Stimulated activated CD8-positive, alpha-beta memory T cell treated with anti-CD3 and anti-CD28 coated beads, Interleukin-4, amount 100 ng/mL, for 24 hours (primary cell): ENCODE measurements at regions not wholly inside any gene's neighbourhood (a gene's known extent, or its start where the extent isn't known, plus 50 kb on each side); places are given as distances from the start of the nearest gene placed in this dataset.

Source experiments
- DNase-seq: peaks from one replicate; pipeline ENCODE4 v3.0.0-alpha.2; 2020; ENCODE audit warnings: low read depth

GRCh38 chr4:189279188-189279587 lies 661.5 kb upstream of the FRG1 start:
- DNase-seq, result no peak

GRCh38 chr4:189285377-189285776 lies 655.3 kb upstream of the FRG1 start:
- no peak for DNase-seq

DNA sequence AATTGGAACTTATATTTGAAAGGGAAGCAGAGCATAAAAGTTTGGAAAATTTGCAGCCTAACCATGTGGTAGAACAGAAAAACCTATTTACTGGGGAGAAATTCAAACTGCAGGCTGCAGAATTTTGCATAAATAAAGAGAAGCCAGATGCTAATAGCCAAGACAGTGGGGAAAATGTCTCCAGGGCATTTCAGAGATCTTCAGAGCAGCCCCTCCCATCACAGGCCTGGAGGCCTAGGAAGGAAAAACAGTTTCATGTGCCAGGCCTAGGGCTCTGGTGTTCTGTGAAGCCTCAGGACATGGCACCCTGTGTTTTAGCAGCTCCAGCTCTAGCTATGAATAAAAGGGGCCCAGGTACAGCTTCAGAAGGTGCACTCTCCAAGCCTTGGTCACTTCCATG lies 648.7 kb upstream of the FRG1 start:
- no peak for DNase-seq

GRCh38 chr4:189293459-189293858 lies 647.2 kb upstream of the FRG1 start:
- no peak for DNase-seq

DNA sequence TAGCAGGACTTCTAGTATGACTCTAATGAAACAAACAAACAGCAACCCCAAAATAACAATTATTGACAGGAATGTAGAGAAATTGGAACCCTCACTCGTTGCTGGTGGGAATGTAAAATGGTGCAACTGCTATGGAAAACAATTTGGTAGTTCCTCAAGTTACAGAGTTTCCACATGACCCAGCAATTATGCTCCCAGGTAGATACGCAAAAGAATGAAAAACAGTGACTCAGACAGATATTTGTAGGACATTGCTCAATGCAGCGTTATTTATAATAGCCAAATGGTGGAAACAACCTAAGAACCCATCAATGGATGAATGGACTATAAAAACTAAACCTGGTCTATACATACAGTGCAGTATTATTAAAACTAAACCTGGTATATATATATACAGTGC lies 646.1 kb upstream of the FRG1 start:
- no peak for DNase-seq

DNA sequence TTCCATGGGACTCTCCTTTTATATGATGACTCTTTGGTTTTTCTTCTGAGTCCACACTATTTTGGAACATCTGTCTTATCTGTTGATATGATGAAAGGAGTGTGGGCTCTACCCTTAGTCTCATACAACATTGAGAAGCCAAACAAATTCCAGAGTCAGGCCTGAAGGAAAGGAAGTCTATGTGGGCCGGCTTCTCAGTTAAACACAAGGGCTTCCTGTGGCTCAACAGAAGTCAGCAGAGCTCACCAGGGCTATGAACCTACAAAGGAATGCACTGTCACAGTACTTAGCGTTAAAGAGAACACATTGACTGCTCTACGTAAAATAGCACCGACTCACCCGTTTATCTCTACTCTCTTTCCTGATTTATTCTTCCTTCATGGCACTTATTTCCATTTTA lies 641.0 kb upstream of the FRG1 start:
- no peak for DNase-seq

GRCh38 chr4:189301692-189302091 lies 639.0 kb upstream of the FRG1 start:
- no peak for DNase-seq

DNA sequence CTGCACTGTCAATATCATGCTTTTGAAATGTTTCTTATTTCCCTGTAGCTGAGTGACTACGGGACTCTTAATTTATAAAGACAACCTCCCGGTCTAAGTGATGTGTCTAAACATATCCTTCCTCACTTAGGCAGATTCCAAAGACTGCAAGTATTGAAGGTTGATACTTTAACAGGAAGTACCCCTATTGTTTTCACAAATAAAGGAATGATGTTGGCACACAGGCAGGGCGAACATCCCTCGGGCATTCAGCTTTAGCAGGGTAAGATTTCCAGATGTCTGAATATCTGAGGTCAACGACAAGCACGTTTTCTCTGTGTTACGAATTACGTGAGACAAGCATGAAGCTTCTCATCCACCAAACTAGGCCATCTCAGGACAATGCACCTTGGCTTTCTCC lies 638.0 kb upstream of the FRG1 start:
- no peak for DNase-seq

DNA sequence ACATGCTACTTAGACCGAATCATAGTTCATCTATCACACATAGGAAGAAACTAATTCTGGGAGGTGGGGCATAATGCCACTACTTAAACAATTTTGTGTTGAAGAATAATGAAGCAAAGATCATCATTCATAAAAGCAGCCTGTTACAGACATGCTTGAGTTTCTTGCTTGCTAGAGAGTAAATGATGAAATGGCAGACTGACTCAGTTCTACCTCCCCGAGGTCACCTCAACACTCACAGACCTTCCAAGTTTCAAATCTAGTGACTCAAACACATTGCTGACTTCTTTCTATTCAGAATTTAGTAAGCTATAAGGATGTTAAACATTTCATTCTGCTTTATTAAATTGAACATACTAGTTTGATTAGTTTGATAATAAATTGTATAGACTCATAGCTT lies 636.5 kb upstream of the FRG1 start:
- no peak for DNase-seq

DNA sequence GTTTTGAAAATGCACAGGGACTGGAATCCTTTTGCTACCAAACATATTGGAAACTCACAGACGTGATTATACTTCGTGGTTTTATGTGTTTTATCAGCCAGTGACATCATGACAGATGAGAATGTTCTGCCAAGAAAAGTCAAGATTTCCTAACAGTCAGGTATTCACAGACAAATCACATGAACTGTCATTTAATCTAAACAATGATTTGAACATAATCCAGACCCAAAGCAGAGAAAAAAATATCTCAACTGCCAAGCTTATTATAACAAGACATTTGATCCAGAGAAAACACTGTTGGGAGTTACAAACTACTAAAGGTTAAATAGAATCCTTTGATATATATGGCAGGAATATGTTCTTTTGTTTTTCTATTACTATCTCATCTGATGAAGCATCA lies 635.9 kb upstream of the FRG1 start:
- DNase-seq, result no peak

- no peak for DNase-seq
Observed at GRCh38 chr4:189305500-189305899, 635.2 kb upstream of the FRG1 start.

DNA sequence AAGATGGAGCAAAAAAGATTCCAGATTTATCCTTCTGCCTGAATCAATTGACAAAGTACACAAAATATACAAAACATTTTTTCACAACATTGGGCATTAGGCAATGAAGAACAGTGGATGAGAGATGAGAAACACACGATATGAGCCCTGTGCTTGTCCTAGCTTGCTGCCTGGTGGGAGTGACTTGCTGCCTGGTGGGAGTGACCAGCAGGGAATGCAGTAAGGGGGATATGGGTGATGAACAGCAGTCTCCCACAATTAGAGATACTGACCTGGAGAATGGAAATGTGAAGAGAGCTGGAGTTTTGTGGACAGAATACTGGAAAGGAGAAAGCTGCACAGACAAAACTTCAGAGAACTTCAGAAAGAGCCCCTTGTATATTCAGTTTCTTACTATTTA lies 629.4 kb upstream of the FRG1 start:
- no peak for DNase-seq

DNA sequence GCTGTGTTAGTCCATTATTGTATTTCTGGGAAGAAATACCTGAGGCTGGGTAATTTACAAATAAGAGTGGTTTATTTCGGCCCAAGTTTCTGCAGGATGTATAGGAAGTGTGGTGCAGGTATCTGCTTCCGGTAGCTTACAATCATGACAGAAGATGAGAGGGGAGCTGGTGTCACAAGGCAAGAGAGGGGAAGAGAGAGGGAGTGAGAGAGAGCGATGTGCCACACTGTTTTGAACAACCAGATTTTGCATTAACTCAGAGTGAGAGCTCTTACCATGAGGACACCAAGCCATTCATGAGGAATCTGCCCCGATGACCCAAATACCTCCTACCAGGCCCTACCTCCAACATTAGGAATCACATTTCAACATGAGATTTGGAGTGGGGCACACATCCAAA lies 627.6 kb upstream of the FRG1 start:
- DNase-seq, result no peak

GRCh38 chr4:189313861-189314513 lies 626.7 kb upstream of the FRG1 start:
- DNase-seq, result no peak

DNA sequence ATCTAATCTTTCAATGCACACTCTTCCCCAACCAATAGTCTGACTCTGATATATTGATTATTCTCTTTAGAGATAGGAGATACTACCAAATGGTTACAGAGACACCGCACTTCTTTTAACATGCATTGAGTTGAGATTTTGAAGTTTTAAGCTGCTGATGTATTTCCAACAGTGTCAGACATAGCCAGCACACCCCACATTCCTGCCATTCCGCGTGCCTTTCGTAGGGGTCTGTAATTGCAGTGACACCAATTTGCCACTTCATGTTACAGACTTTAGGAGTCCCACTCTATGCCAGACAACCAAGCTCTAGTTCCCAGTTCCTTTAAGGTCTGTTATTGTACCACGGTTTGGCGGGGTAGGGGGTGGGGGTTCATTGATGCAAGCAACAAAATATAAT lies 618.2 kb upstream of the FRG1 start:
- no peak for DNase-seq

- DNase-seq, result no peak
Observed at GRCh38 chr4:189341881-189342280, 598.8 kb upstream of the FRG1 start.

GRCh38 chr4:189355590-189355989 lies 585.1 kb upstream of the FRG1 start:
- DNase-seq, result no peak

GRCh38 chr4:189362364-189362763 lies 578.3 kb upstream of the FRG1 start:
- no peak for DNase-seq

DNA sequence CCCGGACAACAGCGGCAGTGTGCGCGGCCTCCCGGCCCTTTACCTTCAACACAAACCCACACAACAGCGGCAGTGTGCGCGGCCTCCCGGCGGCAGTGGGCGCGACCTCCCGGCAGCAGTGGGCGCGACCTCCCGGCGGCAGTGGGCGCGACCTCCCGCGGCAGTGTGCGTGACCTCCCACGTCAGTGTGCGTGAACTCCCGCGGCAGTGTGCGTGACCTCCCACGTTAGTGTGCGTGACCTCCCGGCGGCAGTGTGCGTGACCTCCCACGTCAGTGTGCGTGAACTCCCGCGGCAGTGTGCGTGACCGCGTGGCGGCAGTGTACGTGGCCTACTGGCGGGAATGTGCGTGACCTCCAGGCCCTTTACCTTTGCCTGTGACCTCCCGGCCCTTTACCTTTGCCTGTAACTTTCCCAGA lies 576.6 kb upstream of the FRG1 start:
- DNase-seq, result no peak

DNA sequence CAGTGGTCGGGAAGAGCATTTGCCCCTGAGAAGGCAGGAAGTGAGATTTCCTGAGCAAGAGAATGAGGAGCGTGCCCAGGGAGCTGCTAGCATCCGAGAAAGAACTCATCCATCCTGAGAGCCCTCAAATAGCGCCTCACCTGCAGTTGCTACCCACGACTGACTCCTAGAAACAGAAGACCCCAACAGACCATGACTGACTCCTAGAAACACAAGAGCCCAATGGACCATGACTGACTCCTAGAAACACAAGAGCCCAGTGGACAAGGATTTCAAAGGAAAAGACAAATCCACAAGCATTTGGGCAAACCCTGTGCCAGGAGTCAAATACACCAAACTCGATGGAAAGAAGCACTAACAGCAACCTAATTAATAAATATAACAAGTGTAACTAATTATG lies 575.2 kb upstream of the FRG1 start:
- DNase-seq, result no peak

- no peak for DNase-seq
Observed at GRCh38 chr4:189367832-189368231, 572.8 kb upstream of the FRG1 start.

GRCh38 chr4:189374176-189374575 lies 566.5 kb upstream of the FRG1 start:
- DNase-seq, result no peak

- no peak for DNase-seq
Observed at GRCh38 chr4:189376901-189377300, 563.8 kb upstream of the FRG1 start.

DNA sequence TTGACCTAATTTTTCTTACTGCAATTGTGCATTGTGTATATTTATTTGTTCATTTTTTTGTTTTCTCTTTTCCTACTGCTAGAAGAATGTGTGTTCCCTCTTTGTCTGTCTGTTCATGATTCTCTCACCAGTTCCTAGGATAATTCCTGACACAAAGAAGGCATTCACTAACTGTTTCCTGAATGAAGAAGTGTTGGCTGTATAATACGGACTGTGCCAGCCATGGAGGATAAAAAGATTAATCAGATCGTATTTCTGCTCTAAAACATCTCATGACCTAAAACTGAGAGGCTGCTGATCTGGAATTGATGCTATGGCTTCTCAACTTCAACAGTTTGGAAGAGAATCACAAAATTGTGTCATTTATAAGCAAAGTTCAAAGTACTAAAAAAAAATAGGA lies 563.1 kb upstream of the FRG1 start:
- no peak for DNase-seq

DNA sequence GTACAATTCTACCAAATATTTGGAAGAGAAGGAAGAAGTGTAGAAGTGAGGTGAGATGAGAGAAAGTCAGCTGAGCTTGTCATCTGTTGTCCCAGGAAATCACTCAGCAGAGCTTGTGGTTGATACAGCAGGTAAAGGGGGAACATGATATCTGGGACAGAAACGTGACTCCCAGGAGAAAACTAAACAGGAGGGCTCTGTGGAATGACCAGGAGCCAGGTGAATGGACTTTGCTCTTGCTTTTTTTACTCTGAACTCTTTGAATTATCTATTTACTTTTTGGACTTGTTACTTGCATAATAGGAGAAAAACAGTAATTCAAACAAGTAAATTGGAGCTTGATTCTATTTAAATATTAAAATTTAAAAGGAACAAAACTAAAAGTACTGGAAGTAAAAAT lies 555.6 kb upstream of the FRG1 start:
- no peak for DNase-seq
